ENCODE measurements at regions not wholly inside any gene's neighbourhood (a gene's known extent, or its start where the extent isn't known, plus 50 kb on each side); places are given as distances from the start of the nearest gene placed in this dataset.

DNA sequence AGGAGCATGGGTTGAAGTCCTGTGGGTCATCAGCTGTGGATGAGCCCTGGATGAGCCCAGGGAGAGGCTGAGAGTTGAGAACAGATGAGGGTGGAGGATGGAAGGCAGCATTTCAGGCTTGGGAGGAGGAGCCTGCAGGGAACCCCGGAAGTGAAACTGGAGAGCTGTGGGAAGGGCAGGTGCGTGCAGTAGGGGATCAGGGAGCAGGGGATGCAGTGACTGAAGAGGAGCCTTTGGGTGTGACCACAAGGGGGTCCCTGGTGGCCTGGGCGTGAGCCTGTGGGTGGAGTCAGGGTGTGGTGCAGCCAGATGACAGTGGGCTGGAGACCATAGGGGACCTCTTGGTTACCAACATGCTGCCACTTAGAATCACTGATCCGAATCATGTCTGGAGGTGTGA is 115.5 kb downstream of the PAPOLA start:
- DNase-seq, result no peak

DNA sequence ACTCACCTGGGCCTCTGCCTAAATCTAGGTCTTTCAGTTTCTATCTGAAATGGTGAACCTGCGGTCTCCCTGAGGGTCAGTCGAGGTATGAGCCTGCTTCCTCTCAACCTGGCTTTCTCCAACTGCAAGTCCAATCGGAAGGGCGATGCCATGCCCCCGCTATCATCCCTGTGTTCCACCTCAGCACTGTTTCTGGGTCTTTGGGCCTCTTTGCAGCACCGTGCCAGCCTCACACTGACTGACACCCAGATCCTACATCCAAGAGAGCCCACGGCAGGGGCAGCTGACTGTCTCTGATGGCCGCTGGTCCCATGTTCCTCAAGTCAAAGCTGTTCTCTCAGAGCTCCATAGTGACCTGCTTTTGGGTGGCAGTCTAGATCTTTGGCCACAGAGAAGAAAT is 120.7 kb downstream of the PAPOLA start:
- peak; percentile 1 for DNase-seq

DNA sequence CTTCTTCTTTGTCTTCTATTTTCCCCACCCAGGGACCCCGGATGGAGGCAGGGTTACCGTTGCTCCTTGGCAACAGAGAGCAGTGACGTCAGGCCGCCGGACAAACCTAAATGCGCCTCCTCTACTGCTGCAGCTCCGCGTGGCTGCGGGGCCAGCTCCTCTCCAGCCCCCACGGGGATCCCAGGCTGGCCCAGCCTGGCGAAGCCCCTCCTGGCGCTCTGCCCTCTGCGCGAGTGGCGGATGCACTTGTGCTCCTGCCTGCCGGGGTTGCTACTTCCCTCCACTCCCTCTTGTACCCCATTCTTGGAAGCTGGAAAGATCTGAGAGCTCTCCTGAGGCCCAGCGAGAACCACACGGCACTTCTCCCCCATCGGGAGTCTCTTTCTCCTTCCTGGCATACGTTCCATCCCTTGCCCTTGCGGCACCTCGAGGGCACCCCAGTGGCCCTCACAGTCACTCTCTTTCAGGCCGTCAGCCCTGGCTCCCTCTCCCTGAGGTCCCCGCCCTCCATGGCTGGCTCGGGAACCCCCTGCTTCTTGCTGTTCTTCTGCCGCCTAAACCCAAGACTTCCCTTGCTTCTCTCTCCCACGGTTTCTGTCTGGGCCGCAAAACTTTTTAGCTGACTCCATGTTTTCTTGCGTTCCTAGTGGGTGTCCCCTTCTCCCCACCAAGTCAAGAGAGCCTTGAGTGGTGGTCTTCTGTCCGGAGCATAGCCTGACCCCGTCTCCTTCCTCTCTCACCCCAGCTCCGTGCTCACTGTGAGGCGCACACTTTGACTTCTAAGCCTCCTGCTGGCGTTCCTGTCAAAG is 121.7 kb downstream of the PAPOLA start:
- DNase-seq, result peak; percentile 8

DNA sequence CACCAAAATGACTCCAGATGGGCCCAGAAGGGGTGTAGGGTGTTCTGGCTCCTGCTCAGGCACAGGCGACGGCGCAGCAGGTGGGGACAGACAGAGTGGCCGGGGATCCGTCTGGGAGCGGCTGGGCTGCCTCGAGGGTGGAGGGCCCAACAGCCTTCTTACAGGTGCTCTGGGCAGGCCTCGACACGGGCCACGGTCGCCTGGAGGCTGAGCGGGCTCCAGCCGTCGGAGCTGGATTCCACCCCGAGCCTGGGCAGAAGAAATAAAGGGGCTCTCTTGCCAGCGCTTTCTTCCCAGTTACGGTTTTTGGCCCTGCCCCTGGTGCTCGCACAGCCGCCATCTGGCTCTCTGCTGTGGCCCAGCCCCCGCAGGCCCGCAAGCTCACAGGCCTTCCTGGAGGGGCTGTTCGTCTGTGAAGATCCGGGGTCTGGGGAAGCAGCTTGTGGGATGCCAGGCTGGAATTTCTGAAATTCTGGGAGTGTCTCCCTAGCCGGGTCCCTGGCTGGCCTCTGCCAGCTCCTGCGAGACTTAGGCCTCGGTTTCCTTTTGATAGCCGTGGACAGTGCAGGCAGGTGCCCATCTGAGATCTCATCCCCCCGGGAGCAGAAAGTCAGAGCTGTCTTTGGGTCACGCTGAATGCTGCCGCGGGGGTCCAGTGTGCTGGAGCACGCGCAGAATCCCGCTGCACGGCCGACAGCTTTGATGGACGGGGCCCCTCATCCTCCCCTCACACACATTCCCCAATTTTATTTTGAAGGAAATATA is 122.7 kb downstream of the PAPOLA start:
- peak; percentile 23 for DNase-seq

DNA sequence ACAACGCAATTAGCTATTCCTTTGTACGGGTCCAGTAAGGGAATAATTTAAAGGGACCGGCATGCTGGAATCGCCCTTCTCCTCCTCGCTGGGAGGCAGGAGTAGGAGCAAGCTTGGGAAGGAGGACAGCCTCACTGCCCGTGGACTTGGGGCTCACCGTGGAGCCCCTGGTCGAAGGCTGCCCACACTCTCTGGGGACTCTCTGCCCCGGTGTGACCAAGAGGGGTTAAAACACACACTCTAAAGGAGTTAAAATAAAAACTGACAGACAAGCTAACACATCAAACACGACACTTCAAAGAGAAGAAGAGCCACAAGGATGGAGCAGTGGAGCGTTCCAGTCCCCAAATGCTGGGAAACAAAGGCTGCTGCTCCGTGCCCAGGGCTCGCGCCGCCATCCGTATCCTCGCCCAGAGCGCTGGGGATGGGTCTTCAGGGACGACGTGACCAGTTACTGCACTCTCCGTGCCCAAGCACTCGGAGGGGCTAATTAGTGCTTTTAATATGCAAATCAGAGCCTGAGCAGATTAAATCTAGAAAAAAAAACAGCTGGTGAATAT is 123.3 kb downstream of the PAPOLA start:
- DNase-seq, result peak; percentile 12

DNA sequence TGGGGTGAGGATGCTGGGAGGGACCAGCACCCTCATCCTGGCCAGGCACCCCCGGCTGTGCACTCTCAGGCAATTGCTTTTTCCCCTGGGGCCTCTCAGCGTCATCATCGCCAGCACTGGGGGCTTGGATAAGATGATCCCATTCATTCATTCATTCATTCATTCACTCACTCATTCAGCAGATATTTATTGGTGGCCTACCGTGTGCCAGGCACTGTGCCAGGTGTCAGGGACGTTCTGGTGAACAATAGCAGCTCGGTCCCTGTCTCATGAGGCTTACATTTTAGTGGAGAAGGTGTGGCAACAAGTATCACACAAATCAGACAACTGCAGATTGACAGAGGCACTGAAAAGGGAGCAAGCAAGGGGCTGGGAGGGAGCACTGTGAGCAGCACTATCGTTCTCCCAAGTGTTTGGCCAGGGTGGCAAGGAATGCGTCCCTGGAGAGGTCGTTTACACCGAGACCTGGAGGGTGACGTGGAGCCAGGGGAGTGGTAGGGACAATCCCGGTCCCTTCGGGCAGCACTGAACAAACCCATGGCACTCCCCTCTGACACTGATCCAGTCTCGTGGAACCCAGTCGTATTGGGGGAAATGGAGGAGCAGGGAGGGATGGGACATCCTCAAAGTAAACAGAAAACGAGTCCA is 124.1 kb downstream of the PAPOLA start:
- peak; percentile 5 for DNase-seq

DNA sequence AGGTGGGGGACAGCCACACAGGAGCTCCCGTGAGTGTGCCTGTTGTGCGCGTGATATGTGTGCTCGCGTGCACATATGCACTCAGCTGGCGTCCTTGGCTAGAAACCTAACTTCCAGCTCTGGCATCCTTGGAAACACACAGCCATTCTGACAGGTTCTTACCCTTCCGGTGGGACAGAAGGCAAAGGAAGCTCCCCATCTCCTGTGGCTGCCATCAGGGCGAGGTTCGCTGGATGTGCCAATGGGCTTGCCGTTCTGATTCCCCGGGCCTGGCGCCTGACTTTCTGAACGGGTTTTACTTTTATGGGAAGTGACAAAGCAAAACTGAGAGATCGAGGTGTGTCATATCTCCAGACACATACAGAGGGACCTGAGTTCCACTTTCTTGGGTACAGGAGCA is 124.7 kb downstream of the PAPOLA start:
- DNase-seq, result peak; percentile 4

DNA sequence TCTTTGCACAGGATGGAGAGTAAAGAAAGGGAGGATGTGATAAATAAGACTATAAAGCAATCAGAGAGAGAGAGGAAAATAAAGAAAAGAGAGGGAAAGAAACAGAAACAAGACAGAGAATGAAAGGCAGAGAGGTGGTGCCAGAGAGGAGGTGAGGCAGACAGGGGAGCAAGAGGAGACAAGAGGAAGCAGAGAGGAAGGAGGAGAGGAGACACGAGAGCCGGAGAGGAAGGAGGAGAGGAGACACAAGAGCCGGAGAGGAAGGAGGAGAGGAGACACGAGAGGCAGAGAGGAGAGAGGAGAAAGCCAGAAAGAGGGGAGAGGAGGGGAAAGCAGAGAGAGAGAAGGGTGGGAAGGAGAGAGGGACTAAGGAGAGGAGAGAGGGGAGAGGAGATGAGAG is 125.2 kb downstream of the PAPOLA start:
- no peak for DNase-seq

DNA sequence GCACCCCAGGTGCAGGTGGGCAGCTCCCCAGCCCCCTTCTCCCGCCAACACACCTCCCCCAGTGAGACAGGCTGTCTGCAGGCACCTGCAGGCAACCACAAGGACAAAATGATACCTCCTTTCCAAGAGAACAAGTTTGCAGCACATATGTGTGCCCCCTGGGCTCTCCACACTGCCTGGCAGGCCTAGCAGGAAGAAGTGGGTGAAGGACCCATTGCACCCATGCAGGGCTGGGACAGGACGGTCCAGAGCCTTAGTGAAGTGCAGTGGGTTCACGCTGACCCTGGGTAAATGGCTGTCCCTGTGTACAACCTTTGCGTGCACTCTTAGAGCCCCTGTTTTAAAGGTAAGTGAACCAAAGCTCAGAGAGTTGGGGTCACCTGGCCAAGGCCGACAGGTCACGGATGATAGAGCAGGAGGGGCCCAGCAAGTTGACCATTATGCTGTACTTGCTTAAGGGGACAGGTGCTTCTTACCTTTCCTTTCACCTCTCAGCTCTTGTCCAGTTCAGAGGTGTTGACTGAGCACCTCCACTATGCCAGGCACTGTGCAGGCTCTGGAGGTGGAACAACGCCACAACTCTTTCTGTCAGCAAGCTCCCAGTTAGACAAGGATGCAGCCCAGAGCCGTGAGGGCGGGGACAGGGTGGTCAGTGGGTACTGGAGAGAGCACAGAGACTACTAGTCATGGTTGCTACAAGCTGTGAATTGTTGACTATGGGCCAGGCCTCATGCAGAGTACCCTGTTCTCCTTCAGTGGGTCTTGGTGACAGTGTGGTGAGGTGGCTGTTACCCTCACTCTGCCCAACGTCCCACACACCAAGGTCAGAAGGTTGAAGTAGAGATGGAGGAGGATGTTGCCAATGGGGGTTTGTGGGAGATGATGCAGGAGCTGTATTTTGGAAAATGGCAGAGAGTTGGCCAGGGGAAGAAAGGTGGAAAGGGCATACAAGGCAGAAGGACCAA is 125.9 kb downstream of the PAPOLA start:
- peak; percentile 8 for DNase-seq

DNA sequence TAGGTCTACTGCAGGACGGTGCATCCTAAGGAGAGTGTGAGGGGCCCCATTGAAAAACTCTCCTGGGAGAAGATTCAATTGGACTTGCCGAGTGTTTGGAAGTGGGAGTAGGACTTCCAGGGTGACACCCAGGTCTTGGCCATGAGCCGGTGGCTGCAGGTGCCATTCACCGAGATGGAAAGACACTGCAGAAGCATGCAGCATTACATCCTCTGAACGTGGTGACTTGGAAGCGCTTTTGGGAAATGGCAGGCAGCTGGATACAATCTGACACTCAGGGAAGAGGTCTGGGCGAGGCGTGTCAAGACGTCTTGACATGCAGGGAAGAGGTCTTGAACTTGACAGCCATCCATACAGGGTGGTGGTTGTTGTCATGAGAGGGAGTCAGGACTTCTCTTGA is 126.9 kb downstream of the PAPOLA start:
- DNase-seq, result peak; percentile 4

DNA sequence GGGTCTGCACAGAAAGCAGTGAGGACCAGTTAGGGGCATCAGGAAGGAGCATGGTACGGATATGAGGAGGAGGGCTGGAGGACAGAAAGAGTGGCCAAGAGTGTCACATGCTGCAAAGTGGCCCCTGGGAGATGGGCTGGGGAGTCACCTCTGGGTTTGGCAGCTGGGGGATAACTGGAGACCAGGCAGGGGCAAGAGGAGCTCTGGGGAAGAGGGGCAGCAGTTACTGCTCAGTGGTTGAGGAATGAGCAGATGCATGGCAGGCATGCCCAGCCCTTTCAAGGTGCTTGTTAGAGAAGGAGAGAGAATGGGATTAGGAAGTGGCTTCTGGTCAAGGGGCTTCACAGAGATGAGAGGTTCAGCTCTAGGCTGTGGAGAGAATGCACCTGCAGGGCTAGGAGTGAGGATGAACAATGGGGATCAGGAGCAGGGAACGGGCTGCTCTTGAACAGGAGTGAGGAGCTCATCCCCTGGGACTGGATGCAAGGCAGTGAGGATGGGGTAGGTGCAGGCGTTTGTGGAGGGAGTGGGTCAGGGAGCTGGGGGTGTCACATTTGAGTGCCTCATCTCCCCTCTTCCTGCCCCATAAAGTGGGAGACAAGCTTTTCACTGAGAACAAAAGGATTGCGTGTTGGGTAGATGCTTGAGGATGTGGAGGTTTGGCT is 127.5 kb downstream of the PAPOLA start:
- DNase-seq, result peak; percentile 5

DNA sequence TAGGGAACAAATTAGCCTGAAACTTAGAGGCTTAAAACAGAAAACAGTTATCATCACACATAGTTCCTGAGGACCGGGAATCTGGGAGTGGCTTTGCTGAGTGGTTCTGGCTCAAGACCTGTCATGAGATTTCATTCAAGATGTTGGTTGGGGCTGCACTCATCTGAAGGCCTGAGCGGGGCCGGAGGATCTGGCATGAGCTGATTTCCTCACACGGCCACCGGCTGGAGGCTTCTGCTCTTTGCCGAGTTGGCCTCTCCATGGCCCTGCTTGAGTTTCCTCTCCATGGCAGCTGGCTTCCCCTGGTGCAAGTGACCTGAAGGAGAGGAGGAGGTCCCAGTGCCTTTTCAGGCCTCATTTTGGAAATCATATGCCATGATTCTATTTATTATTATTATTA is 128.1 kb downstream of the PAPOLA start:
- peak; percentile 1 for DNase-seq

DNA sequence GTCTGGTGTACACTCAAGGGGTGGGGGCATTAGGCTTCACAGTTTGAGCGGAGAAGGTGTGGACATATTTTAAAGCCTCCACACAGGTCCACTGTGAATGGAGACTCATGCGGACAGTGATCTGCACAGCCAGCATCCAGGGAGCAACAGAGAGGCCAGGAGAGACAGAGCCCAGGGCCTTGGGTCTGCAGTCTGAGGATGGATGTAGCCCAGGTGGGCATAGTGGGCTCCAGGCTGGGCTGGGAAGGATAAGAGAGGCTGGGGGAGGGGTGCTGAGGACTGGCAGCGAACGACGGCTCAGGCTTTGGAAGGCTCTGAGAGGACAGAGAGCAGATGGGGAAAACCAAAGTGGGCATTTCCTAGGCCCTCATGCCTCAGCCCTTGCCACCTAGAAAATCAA is 128.8 kb downstream of the PAPOLA start:
- peak; percentile 4 for DNase-seq

DNA sequence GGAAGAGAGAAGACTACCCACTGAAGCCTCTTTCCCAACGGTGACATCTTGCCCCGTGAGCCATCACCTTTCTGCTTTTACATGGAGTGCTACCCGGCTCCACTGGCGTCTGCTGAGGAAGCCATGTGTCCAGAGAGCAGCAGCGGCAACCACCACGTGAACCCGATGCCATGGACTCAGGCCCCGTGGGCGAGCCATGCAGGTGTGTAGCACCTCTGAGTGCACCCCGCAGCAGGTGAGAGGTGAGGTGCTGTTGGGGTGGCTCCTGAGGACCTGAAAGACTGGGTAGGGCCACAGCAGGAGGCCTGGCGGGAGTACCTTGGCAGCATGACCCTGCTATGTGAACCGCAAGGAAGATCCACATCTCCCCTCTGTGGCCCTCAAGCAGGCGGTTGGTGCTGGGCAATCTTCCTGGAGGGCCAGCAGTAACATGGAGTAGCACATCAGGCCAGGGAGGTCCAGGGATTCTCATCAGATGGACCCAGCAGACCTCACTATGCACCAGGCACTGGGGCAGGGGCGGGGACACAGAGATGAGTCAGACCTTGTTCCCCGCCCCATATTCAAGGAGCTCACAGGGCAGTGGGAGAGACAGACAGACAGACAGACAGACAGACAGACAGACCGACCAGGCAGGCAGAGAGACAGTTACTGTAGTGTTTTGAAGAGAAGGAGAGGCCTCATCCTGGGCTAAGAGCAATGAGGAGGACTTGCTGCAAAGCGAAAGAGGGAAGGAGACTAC is 129.6 kb downstream of the PAPOLA start:
- DNase-seq, result no peak

DNA sequence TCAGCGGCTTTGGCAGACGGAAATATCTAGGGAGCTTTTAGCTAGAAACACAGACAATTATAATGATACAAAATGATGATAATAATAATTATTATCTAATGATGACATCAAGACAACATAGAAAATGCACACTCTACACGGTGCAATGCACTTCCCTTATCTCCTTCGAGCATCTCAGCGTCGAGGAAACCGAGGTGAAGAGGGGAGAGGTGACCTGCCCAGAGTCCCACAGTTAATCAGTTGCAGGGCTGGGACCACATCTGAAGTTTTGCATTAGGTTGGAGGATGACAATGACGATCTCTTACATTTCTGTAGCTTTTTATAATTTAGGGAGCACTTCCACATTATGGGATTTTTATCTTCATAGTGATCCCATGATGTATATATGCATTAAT is 130.2 kb downstream of the PAPOLA start:
- no peak for DNase-seq

DNA sequence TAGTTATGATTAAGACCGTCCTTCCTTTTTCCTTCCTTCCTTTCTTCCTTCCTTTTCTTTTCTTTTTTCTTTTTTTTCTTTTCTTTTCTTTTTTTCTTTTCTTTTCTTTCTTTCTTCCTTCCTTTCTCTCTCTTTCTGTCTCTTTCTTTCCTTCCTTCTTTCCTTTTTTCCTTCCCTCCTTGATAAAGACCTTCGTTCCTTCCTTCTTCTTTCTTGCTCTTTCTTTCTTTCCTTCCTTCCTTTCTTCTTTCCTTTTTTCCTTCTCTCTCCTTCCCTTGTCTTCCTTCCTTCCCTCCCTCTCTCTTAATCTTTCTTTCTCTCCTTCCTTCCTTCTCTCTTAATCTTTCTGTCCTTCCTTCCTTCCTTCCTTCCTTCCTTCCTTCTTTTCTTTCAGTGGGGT is 130.9 kb downstream of the PAPOLA start:
- DNase-seq, result no peak

DNA sequence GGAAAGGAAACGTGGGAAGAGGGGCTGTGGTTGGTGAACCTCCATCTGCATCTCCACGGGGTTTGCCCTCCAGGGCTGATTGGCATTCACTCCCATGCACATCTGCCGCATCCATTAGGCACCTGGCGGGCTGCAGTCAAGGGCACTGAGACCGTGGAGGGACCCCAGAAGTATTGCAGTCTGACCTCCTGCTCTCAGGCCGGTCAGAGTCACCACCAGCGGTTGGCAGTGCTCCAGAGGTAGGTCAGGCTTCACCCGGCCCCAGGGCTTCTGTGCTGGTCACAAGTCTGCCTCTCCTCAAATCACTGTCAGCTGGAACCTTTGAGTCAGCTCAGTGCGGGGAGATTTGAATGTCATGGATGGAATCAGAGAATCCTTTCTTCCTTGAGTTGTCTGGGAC is 132.3 kb downstream of the PAPOLA start:
- no peak for DNase-seq

DNA sequence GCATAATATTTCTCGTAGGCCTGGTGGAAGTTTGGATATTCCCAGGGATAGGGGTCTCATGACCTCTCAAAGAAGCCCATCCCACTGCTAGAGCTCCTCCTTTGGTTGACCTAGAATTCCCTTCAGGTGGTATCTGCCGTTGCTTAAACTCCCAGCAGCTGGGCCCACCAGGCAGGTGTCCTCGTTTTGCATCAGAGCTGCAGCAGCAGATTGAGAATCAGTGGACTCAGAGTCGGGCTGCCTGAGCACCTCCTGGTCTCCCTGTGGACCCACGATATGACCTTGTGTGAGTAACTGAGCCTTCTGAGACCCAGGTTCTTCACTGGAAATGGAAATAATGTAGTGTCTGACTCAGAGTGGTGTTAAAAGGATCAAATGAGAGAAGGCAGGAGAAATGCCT is 132.7 kb downstream of the PAPOLA start:
- DNase-seq, result no peak

DNA sequence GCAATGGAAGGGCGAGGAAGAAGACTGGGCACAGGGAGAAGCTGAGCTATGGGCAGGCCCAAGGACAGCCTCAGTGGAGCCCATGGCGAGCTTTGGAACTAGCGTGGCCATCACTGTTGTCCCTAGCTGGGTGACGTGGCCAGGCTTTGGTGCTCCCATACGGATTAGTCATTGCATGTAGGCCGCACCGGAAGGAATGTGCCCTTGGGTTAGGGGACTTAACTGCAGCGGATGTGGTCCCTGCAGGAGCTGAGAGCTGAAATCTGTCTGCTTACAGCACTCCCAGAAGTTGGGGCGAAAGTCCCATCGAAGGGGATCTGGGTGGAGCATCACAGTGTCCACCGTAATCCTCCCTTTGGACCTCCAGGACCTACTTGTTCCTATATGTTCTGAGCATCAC is 133.7 kb downstream of the PAPOLA start:
- no peak for DNase-seq

DNA sequence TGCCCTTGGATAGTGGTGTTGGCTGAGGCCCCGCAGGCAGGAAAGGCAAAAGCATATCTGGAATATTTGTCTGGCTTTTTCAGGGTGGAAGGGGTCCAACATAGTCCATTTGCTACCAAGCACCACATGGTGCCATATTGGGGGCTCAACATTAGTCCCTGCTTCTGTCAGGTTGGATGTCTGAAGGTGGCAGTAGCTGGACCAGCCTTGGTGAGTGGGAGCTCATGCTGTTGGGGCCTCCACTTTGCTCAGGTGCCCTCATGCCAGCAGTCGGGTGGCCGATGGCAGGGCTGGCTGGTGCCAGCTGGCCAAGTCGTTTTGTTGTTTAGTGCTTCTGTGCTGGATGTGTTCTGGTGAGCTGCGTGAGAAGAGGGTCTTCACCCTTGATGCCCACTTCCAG is 135.3 kb downstream of the PAPOLA start:
- no peak for DNase-seq
